Urothelium cell line (cell line): ENCODE measurements at regions not wholly inside any gene's neighbourhood (a gene's known extent, or its start where the extent isn't known, plus 50 kb on each side); places are given as distances from the start of the nearest gene placed in this dataset.

Source experiments
- DNase-seq: peaks from one replicate; pipeline ENCODE4 v3.0.0; 2011; ENCODE audit warnings: low spot score, mixed read lengths
- FAIRE-seq: peaks from 2 replicates; lab custom pipeline; 2011; peaks lifted over from hg19 to GRCh38; lab: Jason Lieb, UNC

DNA sequence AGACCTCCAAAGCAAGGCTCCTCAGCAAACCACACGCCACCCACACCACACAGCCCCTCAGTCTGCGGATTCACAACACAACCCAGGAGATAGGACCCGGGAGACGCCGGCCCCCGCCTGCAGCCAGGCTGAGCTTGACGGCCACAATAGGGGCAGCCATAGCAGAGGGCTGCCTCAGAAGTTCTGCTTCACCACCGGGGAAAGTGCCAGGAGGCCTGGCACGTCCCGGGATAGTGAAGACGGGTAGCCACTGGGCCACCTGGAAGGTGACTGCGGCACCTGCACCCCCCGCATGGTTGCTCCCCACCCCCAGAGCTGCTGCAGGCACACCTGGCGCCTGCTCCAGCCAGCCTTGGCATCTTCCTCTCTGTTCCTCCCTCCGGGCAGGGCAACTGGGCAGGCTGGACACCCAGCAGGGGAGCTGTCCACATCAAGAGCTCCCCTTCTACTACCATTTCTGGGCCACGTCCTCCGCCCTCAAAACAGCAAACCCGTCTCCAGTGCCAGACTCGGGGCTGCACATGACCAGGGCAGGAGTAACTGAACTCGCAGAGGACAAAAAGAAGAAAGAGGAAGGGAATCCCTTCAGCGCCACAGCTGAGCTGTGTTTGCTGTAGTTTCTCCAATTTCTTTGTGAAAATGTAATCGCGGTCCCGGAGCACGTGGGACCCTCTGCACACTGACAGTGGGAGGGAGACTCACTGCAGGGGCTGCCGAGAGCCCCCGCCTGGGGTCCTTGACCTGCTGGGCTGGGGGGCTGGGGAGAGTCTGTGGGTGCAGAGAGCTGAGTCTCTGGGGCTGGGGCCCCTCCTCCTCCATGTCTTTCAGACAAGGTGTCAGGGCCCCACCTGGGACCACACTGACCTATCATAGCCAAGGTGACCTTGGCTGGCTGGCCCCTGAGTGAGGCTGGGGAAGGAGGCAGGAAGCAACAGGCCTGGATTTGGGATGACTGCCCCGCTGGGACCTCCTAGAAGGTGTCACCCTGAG, 74.2 kb upstream of the C14orf180 start:
- FAIRE-seq (no peak), DNase-seq (no peak)

DNA sequence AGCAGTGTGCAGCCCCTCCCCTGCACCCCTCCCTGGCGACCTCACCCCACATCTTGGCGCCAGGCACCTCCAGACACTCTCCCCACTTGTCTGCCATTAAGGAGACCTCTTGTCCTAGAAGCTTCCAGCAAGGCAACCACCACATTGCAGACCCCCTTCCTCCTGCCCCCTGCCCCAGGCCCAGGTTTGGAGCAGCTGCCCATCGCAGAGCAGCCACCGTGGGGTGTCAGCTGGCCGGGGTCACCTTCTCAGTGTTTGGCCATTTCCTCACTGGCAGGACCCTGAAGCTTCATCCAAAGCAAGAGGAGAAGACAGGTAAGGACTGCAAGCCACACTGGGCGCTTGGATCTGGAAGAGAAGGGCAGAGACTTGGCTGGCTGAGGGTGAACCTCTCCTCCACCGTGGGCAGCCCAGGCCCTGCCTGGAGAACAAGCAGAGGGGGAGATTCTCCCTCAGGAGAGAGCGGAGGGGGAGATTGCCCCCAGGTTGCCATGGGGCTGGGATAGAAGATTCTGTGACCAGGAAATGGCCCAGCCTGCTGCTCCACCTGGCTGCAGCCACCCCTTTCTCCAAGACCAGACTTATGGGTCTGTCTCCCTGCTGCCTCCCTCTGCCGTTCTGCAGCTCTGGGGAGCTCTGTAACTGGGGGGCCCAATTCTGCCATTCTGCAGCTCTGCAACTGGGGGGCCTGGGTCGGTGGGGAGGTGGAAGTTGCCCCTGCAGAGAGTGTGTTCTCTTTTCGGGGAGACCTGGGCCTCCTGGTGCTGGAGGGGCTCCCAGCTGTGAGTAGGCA, 72.9 kb upstream of the C14orf180 start:
- FAIRE-seq (no peak), DNase-seq (no peak)

- FAIRE-seq: no peak
- no peak for DNase-seq
These were observed 72.1 kb upstream of the C14orf180 start for GRCh38 chr14:104507443-104507842.

DNA sequence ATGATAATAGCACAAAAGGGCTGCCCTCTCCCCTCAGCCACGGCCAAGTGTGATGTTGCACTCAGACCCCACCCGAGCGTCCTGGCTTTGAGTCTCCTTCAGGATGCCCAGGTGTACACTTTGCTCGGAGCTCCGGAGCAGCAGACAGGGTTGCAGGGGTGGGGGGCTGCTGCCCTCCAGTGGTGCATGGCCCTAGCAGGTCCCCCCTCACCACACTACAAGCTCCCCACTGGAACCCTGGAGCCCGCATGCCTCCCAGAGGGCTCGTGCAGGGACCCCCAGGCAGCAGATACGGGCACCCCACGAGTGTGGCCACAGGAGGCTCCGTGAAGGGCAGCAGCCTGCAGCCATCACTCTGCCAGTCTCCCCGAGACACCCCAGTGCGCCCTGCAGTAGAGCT, 69.9 kb upstream of the C14orf180 start:
- FAIRE-seq: no peak
- no peak for DNase-seq

DNA sequence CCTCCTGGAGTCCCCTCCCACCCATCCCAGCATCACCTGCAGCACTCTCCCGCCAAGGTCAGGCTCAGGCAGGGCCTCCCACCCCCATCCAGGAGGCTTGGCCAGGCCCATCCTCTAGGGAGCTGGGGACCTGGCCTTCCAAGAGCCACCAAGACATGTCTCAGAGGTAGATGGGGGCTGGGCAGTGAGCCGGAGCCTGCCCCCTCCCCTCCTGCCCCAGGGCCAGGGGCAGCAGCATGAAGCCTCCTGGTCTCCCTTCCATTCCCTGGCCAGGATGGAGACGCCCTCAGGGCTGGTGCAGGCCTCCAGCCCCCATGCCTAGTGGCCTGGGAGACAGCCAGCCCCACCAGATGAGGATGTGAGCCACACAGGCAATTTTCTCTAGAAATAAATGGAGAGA, 69.3 kb upstream of the C14orf180 start:
- no peak for FAIRE-seq
- no peak for DNase-seq

DNA sequence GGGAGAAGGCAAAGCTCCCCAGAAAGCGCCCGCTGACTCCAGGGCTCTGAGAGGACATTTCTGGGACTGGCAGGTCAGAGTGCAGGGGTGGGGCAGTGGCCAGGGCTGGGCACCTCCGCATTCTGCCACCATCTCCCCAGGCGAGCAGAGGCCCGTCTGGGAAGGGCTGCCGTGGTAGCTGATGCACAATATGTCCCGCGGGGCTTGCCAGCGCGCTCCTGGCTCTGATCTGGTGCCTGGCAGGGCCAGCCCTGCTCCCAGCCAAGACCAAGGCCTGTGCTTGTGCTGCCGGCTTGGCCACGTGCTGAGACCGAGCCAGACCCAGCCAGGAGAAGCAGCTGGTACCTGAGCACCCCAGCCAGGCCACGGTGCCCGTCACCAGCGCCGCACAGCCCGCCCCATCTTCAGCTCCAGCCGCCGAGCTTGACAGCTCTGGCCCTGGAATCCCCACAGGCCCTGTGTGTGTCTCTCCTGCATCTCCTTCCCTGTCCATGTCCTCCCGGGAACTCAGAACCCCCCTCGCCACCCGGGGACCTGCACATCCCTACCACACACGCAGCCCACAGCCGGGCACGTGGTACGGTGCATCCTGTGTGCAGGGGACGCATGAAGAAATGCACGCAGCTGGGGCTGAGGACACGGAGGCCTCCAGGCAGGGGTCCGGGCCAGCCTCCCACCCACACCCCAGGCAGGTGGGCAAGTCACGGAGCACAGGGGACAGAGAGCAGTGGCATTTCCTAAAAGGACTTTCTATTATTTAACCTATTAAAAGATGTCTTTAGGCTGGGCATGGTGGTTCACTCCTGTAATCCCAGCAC, 68.6 kb upstream of the C14orf180 start:
- FAIRE-seq (no peak), DNase-seq (no peak)

DNA sequence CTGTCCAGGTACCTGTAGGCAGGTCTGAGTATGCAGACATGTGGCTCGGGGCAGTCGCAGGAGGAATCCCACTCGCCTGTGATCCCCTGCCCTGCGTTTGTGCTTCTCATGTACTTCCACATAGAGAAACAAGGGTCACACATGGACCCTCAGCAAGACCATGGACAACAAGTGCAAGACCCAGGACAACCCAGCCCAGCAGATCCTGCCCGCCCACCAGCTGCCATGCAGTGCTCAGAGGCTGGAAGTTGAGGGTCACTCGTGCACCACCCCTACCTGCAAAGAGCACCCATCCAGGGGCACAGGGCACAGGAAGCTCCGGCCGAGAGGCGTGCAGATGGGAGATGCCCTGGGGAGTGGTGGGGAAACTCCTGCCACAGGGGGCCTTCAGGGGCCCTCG, 67.5 kb upstream of the C14orf180 start:
- FAIRE-seq: no peak
- DNase-seq: no peak

DNA sequence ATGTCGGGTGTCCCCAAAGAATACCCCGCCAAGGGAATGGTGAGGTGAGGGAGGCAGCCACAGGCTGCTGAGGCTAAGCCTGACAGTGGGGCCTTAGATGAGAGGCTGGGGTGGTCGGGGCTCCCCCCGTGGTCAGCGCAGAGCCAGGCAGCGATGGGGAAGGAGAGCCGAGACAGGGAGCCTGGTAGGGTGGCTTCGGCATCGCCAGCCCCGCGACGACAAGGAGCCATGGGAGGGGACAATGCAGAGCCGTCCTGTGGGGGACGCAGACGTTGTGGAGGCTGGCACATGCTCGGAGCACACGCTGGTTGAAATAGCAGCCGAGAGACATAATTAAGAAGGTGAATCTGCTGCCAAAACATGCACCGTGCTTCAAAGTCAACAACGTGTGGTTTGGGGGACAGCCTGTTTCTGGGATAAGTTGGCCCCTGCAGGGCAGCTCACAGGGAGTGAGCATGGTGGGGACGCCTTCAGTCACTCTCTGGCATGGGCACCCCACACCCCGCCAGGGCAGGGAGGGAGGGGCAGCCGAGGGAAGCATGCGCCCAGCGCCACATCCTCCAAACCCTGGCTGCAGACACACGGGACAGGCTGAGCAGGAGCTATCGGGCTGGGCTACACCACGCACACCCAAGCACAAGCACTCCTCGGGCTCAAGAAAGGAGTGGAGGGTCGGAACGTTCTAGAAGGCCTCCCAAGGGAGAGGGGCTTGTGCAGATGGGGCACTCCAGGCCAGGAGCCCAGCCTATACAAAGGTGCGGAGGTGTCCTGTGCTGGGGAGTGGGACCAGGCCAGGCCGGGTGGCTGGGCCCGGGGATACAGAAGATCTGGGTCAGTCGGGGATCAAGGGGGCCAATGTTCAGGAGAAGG, 66.6 kb upstream of the C14orf180 start:
- DNase-seq: no peak
- FAIRE-seq: no peak

- FAIRE-seq (no peak), DNase-seq (no peak)
These were observed 65.9 kb upstream of the C14orf180 start for GRCh38 chr14:104513641-104514046.

- no peak for DNase-seq
- FAIRE-seq: no peak
These were observed 65.3 kb upstream of the C14orf180 start for GRCh38 chr14:104514156-104514848.

DNA sequence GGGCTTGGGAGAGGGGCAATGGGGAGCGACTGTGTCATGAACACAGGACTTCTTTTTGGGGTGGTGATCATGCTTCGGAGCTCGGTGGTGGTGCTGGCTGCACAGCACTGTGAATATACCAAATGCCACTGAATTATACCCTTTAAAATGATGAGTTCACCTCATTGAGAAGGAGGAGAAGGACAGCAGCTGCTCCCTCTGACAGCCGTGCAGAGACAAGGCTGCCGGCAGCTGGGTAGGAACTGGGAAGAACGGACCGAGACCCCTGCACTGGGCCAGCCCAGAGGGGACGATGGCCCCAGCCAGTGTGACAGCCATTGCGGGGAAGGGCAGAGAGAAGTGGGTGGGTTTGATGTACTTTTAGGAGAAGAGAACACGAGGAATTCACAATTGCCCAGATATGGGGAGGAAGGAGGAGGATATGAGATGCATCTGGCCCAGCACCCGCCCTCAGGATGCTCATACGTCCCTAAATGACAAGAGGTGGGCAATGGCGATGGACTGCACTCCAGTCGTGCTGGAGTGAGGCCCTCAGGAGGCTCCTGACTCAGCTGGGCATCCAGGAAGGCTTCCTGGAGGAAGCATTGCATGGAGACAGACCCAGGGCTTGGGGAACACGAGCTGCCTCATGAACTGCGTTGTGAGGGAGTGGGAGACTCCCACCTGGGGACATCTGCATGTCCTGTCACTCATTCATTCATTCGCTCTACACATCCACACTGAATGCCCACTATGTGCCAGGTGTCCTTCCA, 64.3 kb upstream of the C14orf180 start:
- no peak for FAIRE-seq
- DNase-seq: no peak

DNA sequence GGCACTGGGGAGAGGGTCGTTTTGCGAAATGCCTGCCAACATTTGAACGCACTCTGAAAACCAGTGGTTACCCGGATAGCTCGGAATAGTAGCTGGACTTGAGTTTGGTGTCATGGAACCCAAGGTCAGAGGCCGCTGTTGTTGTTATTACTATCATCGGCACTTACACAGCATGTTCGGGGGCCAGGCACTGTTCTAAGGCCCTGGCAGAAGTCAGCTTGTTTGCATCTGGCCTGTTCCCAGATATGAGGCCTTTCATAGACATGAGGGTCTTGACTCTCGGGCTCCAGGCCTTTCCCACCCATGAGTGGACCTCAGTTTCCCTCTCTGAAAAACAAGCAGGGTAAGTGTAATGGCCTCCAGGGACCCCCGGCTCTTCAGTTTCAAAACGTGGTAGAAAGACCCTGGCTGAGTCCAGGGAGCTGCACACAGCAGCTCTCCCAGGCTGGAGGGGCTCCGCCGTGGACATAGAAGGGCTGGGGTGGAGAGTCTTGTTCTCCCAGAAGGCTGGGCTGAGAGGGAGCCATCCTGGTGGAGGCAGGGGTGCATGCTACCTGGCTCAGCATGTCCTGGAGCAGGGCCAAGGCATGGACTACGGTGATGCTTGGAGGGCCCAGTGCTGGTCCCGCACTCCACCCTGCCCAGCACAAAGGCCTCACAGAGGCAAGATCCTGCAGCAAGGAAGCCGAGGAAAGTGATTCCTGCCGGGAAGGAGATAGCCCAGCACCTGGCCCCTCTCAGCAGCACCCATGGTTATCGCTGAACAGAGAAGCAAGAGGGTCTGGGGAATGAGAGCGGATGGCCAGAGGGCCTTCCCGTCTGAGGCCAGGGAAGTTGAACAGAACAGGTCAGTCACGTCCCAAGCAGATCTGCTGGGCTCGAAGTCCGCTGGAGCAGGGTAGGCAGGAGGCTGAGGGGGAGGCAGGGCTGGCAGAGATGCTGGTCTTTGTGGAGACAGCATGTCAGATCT, 63.5 kb upstream of the C14orf180 start:
- FAIRE-seq (no peak), DNase-seq (no peak)

DNA sequence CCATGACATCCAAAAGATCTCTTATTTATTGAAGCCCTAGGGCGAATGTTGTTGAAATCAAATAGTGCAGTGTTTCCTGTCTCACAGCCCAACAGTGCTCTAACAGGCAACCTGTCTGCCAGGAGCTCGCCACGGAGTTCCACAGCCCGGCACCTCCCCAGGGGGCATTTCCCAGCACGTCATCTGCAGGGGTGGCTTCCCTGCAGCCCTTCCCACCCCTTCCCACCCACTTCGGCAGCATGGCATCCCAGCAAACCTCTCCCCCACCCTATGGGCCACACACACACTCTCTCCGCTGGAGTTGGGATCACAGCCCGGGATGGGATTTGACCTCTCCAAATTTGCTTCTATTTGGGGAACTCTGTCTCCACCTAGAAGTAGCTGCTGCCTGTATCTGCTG, 62.7 kb upstream of the C14orf180 start:
- FAIRE-seq: no peak
- DNase-seq: no peak

GRCh38 chr14:104517426-104517825, 62.1 kb upstream of the C14orf180 start:
- FAIRE-seq (no peak), DNase-seq (no peak)

DNA sequence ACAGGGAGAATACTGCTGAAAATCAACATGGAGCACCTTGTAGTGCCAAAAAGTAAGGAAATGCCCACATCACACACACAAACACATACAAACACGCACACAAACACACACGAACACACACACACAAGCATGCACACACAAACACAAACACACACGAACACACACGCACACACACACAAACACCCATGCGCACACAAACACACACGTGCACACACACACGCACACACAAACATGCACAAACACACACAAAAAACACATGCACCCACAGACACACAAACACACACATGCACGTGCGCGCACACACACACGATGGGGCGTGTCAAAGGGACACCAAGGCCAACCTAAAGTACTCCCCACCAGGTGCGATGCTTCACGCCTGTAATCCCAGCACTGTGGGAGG, 61.7 kb upstream of the C14orf180 start:
- no peak for FAIRE-seq

DNA sequence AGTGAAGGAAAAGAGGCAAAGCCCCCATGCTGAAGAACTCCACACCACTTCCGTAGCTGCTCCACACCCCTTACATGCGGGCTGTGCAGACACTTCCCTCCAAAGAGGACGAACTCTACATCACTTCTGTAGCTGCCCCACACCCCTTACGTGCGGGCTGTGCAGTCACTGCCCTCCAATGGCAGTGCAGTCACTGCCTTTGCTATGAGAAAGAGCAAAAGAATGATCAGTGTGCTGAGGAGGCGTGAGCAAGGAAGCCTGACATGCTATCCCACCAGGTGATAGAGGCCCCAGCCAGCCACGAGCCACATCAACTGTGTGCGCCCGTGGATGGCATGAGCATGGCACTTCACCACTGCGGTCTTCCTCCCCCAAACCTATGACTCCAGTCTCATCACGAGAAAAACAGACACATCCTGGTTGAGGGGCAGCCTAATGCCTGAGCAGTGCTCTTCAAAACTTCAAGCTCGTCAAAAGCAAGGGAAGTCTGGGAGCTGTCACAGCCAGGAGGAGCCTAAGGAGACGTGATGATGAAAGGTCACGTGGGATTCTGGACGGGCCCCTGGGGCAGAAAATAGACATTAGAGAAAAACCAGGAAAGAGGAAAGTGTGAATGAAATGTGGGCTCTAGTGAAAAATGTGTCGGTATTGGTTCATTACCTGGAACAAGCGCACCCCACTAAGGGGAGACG, 60.8 kb upstream of the C14orf180 start:
- DNase-seq (no peak), FAIRE-seq (no peak)

More for the DNA sequence above, 61.7 kb upstream of the C14orf180 start:
- DNase-seq: no peak

- DNase-seq: no peak
- FAIRE-seq: no peak
These were observed 59.8 kb upstream of the C14orf180 start for GRCh38 chr14:104519721-104520120.
